ENCODE measurements at regions not wholly inside any gene's neighbourhood (a gene's known extent, or its start where the extent isn't known, plus 50 kb on each side); places are given as distances from the start of the nearest gene placed in this dataset.

DNA sequence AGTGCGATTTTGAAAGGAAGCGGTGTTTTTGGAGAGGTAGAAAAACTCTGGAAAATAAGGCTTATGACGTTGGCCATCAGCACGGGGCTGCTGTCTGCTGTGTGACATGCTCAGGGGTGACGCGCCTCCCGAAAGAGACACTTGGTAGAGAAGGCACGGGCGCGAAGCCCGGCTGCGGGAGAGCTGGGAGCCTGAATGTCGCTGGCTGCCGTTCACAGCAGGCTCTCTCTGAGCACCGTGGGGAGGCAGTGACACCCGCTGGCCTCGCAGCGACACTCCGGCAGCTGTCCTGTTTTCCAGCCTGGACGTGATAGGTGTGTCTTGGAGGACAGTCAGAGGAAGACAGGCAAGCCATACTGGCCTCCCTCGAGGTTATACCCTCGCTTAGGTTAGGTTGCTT is 759.1 kb upstream of the RBFOX1 start:
- H3K4me3 ChIP-seq (ENCODE audit: low read depth, low read length): no peak overlapping the region
- TF ChIP-seq, protein P1, sequence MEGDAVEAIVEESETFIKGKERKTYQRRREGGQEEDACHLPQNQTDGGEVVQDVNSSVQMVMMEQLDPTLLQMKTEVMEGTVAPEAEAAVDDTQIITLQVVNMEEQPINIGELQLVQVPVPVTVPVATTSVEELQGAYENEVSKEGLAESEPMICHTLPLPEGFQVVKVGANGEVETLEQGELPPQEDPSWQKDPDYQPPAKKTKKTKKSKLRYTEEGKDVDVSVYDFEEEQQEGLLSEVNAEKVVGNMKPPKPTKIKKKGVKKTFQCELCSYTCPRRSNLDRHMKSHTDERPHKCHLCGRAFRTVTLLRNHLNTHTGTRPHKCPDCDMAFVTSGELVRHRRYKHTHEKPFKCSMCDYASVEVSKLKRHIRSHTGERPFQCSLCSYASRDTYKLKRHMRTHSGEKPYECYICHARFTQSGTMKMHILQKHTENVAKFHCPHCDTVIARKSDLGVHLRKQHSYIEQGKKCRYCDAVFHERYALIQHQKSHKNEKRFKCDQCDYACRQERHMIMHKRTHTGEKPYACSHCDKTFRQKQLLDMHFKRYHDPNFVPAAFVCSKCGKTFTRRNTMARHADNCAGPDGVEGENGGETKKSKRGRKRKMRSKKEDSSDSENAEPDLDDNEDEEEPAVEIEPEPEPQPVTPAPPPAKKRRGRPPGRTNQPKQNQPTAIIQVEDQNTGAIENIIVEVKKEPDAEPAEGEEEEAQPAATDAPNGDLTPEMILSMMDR (IDR thresholded peaks at IDR 0.05; ENCODE audit: low read depth, low read length): no peak

DNA sequence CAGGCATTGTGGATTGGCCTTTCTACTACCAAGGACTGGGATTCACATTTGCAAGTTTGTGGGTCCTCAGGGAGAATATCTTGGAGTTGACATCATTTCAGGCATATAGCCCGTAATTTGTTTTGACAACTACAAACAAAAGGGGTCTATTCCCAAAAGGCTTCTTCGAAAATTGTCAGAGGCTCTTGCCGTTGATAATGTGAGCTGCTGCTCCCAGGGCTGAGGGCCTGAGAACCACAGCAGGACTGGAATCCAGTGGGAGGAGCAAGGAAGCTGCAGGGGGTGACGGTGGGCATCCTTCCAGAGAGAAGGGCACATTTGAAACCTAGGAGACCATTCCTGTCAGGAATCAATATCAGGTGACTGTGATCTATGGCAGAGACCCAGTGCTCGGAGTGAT is 761.6 kb upstream of the RBFOX1 start:
- H3K4me3 ChIP-seq (ENCODE audit: low read depth, low read length): no peak overlapping the region
- TF ChIP-seq, protein P1 (IDR thresholded peaks at IDR 0.05; ENCODE audit: low read depth, low read length): no peak

DNA sequence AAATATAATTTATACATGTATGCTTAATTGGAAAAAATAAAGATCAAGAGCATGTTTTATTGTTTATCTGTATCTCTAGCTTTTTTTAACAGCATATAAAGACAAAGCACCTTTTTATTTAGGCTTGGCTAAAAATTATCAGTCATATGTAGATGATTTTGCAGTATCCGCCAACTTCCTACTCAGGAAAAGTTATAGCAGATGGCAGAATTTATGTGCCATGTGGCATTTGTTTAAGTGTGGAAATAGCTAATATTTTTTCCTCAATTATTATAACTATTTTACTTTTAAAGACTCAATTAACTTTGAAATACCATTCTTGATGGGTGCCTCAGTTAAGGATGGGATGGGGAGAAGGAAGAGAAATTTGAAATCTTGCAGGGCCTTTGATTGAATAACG is 762.1 kb upstream of the RBFOX1 start:
- no peak overlapping the region for H3K4me3 ChIP-seq (ENCODE audit: low read depth, low read length)
- TF ChIP-seq, protein P1 (IDR thresholded peaks at IDR 0.05; ENCODE audit: low read depth, low read length): no peak

DNA sequence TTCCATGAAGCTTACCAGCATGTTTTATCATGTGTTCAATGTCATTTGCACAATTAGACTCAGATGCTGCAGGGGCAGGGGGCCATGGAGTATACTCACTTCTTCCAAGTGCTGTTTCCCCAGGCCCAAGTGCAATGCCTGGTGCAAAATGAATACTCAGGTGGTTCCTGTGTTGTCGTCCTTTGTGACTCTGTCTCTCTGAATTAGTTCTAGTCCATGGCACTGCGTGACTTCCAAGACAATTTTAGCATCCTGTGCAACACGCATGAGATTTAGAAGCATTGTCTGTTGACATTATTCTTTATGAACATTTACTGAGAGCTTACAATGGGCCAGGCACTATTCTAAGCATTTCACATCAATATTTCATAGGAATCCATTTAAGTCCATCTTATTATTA is 769.7 kb upstream of the RBFOX1 start:
- H3K4me3 ChIP-seq (ENCODE audit: low read depth, low read length): no peak overlapping the region
- TF ChIP-seq, protein P1 (IDR thresholded peaks at IDR 0.05; ENCODE audit: low read depth, low read length): no peak

DNA sequence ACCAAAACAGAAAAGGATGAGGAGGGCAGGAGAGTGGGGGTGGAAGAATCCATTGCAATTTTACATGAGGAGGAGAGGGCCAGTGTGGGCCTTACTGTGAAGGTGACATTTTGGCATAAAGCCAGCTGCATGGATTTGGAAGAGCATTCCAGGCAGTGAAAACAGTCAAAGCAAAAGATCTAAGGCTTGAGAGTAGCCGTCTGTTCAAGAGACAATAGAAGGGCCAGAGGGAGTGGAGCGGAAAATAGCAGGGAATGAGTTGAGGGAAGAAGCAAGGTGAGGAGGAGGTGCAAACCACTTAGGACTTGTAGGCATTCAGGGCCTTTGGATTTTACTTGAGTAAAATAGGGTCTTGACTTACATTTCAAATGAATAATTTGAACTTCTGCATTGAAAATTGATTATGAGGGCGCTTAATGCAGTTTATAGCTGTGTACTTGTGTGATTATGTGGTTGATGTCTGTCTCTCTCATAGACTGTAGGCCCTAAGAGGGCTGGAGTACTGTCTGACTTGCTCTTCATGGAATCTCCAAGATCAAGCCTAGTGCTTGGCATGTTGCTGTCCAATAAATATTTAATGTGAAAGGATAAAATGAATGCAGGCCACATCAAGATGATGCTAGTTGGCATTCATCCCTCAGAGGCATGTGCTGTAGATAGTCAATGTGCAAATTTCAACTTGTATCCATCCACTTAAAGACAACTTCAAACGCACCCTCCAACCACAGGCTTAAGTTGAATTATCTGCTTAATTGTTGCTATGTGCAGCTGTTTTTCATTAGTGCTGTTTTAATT is 772.1 kb upstream of the RBFOX1 start:
- H3K4me3 ChIP-seq (ENCODE audit: low read depth, low read length): no peak overlapping the region
- TF ChIP-seq, protein P1 (IDR thresholded peaks at IDR 0.05; ENCODE audit: low read depth, low read length): no peak

DNA sequence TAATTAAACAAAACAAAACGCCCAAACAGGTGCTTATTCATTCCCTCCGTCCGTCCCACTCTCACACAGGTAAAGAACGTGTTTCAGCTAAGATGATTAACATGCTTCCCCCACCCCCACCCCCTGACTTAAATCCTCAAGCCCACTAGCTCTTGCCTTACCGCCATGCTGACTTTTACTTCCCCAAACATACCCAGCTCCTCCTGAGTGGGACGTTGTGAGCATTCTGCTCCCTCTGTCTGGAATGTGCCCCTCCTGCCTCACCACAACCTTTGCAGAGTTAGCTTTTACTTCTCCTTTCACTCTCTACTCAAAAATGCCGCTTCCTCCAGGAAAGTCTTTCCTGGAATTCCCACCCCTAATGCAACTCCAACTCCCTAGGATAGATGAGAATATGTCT is 774.0 kb upstream of the RBFOX1 start:
- no peak overlapping the region for H3K4me3 ChIP-seq (ENCODE audit: low read depth, low read length)
- TF ChIP-seq, protein P1 (IDR thresholded peaks at IDR 0.05; ENCODE audit: low read depth, low read length): no peak

DNA sequence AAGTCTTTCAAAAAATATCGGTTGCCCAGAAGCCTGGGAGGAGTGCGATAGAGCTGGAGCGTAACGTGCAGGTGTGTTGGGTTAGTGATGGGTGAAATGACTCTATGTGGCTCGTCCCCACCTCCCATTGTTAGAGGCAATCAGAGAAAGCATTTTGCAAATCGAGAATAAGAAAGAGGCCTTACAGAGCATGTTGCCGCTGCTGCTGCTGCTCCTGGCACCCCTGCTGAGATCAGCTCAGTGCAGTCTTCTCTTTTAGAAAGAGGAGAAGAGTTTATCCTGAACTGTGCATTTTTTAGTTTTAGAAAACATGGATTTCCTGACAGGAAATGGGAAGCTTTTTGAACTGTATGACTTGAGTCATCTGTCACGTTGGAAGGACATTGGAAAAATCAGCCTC is 774.5 kb upstream of the RBFOX1 start:
- H3K4me3 ChIP-seq (ENCODE audit: low read depth, low read length): no peak overlapping the region
- TF ChIP-seq, protein P1 (IDR thresholded peaks at IDR 0.05; ENCODE audit: low read depth, low read length): no peak

Measured in WI38 (cell line).